HG03558 (cell line): ENCODE measurements at regions not wholly inside any gene's neighbourhood (a gene's known extent, or its start where the extent isn't known, plus 50 kb on each side); places are given as distances from the start of the nearest gene placed in this dataset.

Experiments
- ATAC-seq: cut with Tn5 transposase; IDR thresholded peaks from one replicate; pipeline ENCODE4 v1.9.1; 2021; ENCODE audit warnings: moderate number of reproducible peaks; ENCODE audit not compliant: unreplicated experiment; ENCODE audit errors: extremely low read depth

DNA sequence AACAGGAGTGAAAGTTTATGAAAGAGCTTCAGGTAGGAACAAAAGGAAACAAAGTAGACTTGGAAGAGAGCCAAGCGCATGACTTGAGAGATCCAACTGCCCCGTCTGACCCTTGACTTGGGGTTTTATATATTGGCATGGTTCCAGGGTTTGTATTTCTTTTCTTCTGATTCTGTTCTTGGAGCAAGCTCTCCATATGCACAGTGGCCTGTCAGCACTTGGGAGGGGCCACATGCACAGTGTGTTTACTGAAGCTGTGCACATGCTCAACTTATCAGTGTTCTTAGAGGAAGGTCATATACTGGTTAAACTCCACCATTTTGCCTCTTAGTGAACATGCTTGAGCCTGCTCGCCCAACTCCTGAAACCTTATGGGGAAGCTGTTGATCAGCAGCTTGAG lies 953.7 kb downstream of the TFAP2A start:
- ATAC-seq = no peak

DNA sequence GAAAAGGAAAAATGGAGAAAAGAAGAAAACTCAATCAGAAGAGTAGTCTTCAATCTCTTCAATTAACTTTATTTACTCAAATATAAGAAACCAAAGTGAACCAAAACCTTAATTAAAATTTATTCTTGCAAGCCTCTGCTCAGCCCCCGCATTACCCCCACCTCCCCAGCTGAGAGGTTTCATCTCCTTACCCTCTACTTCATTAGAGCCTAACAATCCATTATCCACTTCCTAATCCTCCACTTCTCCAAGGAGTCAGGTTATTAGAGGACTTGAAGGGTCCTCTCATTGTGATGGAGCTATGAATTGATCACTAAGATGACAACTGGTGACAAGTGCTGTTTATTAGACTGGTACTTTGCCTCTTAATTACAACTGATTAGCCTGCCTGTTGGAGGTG lies 956.5 kb downstream of the TFAP2A start:
- no peak for ATAC-seq

DNA sequence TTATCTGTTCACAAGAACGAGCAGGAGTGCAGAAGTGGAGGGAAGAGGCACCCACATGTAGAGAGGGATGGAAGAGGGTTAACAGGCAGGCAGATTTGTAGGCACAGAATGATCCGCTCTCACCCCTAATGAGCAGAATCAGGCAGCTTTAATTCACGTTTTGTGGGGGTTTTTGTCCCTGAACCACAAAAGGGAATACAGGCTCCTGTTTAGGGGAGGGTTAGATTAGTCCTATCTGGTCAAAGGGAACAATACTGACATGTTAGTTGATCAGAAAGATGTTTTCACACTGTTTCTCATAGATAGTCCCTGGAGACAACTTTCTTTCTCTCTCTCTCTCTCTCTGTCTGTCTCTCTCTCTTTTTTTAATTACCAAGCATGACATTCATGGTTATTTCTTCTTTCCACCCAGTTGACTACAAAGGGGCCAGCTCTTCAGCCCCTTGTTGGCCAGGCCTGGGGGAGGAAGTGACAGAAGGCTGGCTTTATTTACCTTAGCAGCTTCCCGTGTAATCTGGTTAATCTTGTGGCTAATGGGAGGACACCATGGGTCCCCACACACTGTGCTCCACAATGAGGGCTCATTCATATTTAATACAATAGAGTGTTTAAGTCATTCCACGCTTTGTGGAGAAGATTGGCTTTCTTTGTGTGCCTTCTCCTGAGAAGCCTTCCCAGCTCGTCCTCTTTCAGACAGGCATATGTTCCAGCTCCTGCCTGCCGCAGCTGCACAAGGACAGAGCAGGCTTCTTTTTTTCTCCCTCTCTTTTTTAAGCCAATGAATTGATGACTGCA lies 958.8 kb downstream of the TFAP2A start:
- ATAC-seq = no peak

DNA sequence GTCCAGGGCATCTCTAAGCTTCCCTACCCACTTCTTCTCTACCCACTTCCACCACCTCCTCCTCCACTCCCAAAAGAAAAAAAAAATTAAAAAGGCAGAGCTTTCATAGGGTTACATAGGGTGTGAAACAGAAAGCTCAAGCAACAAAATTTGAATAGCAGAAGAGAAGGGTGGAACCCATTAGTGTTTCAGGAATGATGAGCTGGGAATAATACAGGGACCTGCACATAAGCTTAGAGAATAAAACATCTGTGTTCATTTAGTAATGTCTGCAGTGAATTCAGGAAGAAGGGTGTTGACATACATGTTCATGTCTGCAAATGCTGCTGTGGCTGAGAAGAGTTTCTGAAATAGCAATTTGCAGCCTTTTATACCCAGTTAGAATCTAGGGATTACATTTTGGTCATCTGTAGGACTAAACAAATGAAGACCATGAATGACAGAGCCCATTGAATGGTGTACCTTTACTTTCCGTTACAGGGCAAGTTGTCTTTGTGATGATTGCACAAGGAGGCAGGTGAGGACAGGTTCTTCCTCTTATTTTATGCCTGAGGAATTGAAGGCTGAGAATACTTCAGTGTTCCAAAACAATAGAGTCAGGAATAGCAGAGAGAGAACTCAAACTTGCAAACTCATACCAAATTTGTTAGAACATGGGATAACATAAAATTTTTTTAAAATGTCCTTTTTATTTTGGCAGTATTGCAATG lies 975.1 kb downstream of the TFAP2A start:
- ATAC-seq = no peak

DNA sequence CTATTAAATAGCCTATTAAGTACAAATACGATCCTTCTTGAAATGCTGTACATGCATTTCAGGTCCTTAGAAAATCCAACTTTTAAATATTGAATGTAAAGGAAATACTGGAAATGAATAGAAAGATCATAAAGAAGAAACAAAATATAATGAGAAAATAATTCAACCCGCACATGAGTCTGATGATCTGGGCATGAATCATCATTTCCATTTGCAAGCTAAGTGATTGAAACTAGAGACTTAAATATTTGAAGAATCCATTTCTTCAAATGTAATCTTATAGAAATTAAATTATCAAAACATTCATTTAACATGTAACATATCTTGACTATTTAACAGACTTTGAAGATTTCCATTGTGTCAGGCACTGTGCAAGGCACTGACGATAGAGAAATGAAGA lies 977.0 kb downstream of the TFAP2A start:
- no peak for ATAC-seq

DNA sequence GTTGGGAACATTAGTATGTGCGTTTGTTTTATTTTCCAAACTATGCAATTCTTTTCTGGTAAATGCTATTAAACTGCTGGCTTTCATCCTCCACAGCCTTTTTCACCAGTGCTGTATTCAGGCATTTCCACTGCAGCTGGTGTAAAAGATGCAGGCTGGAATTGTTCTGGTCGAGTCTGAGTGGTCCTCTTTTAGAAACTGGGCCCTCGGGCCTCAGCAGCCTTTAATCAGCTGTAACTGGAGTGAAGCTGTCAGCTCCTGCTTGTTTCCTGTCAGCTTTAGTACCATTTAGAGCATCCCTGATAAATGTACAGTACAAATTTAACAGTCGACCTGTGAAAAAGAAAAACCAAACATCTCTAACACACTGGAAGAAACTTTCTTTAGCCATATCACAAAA lies 979.6 kb downstream of the TFAP2A start:
- ATAC-seq = no peak

DNA sequence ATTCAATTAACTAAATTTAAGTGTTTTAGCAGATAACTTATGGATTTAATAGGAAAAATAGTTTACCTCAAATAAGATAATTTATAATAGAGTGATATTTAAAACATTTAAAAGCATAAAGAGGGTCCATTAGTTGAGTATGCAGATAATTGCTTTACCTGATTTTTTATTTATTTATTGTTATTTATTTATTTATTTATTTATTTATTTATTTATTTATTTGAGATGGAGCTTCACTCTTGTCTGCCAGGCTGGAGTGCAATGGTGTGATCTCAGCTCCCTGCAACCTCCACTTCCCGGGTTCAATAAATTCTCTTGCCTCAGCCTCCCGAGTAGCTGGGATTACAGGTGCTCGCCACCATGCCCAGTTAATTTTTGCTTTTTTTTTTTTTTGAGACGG lies 982.9 kb downstream of the TFAP2A start:
- ATAC-seq = no peak

DNA sequence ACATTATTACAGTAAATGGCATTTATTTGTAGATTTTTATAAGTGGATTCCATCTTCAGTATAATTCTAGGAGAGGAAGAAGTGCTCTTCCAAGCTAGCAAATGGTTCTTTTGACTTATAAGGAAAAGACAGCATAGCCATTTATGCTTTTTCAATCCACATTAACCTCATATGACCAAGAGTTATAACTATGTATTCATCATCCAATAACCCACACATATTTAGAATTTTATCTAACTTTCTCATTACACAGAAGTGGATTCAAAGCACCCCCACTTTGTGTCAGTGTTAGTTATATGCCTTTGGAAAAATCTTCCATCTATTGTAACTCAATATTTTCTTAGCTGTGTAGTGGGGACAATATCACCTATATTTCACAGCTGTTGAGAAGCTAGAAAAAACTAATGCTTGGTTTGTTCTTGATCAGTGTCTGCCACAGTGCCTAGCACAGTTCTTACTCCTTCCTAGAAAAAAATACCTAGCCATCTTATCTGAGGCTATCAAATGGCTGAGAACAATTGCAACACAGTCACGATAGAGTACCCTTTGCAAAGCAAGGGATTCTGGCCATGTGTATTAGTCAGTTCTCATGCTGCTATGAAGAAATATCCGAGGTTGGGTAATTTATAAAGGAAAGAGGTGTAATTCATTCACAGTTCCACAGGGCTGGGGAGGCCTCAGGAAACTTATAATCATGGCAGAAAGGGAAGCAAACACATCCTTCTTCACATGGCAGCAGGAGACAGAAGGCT lies 986.3 kb downstream of the TFAP2A start:
- no peak for ATAC-seq

DNA sequence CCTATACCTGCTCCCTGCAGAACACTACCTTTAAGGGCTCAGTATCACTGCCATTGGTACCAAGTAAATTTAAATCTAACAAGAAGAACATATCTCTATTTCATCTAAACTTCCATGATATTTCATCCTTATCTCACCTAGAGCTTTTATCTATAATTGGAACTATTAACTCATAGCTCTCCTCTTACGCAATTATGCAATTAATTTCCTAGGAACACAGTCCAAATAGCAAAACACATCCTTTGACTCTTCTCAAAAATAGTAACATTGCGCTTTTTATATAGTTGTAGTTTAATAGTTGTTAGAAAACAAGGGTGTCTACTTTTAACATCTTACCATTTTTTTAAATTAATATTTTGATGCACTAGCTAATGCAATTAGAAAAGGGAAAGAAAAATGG lies 986.8 kb upstream of the SLC35B3 start:
- no peak for ATAC-seq

DNA sequence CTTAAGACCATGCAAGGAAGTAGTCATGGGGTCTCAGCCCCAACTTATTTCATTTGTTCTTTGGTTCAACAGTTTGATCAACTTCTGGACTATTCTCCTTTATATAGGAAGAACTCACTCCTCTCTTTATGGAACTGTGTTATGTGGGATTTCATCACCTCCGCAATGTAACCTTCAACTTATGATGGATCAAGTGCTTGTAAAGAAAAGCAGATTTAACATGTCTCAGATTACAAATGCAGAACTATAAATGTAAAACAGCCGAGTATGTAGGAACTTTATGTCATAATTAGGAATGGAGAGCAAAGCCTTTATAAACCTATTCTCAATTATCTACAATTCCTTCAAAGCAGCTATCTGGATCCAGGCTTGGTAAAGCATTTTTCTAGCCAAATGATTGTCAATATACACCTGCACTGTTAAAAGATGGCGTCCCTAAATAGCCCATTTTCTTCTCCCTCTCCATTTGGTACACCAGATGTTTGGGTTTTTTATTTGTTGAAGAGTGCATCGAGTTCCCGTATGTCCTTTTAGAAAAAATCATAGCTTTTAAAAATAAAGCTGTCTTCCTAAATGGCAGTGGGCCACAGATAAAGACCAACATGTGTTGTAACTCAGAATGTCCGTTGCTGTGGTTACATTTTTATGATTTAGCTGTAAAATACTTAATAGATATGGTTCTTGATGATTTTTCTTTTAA lies 985.1 kb upstream of the SLC35B3 start:
- ATAC-seq = no peak

DNA sequence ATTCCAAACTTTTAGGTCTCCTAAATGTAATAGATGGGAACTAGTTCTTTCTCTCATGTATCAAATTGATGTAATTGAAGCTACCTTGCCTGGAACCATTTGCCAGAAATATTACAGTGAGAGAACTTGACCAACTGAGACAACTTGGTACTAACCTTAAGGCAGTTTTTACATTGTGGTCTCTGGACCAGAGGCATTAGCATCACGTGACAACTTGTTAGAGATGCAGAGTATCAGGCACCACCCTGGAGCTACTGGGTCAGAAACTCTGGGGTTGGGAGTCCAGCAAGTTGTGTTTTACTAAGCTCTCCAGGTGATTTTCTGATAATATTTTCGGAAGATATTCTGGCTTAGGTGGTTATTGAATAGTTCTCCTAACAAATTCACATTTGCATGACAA lies 982.1 kb upstream of the SLC35B3 start:
- ATAC-seq = no peak

DNA sequence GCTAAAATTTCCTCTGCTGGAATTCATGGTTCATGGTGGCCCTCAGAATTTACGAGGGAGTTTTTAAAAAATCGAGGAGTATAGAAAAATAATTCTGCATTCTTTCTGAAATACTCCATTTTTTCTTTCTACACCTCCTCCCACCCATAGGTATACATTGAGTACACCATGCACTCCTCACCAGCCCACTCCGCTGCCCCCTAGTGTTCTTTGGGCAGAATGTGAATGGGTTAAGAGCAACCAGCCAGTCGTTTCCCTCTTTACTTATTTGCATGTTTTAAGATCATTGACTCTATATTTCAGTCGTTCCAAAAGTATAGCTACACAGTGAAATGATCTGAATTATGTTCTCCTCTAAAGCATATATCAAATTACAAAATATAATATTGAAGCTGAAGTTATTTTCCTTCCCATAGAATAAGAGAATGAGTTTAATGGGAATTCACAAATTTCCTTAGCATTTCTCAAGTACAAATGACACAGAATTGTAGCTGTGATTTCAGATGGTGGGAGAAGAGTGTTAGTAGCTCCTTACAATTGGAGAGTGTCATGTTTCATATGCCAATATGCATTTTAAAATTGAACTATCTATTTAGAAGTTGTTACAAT lies 977.7 kb upstream of the SLC35B3 start:
- no peak for ATAC-seq

DNA sequence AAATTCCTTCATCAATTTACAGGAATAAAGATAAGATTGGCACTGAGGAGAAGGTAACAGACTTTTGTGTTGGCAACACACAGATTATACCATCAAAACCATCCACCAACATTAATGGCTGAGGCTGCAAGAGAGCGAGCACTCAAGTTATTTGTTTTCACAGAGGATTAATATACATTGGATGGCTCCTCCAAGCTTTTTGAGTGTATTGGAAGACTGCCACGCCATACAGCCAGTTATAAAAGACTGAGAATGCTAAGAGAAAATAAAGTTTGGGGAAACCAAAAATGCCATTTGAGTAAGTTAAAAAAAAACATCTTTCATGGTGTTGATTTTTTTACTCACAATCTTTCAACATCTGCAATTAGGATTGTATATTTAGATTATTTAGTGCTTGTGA lies 973.8 kb upstream of the SLC35B3 start:
- ATAC-seq = no peak

DNA sequence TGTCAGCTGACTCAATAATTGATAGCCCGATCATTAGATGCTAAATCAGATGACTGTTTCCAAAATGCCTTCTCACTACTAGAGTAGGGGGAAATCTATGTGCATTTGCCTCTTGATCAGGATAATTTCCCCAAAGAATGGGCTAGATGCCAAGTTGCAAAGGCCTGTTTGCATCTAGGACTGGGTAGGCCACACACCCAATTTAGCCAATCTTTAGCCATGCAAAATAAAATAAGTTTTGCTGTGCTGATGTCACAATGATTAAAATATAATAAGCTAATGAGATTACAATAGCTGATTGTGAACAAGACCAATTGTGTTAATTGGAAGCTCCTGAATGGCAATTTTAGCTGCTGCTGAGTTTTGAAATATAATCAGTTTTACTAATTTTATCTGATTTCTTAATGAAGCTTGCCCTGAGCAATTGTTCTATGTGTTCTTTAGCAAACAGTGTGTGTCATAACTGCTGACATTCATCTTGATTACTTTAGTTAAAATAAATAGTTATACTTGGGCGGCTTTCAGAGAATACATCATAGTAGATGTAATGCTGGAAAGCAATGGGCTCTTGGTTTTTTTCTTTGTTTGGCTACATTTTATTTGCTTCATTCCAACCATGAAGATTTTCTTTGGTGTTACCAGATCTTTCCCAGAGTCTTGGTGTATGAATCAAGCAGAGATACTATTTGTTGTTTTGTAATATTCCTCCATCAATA lies 973.2 kb upstream of the SLC35B3 start:
- ATAC-seq = no peak

DNA sequence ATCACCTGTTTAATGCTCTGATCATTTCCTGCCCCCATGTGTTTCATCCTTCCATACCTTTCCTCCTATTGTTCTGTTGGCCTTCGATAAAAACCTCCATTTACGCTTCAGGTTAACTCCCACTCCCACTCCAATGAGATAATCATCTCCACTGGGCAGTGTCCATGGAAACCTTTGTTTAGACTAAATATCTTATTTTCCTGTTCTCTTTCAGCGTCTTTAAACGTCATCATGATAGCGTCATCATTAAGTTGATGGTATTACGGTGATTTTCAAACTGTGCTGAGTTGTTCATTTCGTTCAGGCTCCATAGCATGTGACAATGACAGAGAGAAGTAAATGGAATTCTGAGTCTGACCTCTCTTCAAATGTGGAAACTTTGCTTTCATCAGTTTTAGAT lies 970.5 kb upstream of the SLC35B3 start:
- ATAC-seq = no peak

DNA sequence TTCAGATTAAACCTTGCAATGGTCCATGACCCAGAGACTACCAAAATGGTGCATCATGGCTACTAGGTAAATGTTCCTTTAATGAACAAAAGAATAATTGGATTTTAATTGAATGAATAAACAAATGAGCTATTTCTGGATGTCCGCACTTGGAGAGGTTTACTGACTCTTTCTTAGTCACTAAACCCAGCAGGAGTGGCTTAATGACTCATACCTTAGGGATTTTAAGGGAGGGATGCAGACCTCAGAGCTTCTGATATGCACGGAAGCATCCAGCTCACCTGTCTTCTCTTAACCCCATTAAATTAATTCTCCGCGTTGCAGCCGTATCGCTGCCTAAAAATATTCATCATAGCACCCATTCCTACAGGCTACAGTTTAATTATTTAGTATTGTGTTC lies 970.0 kb upstream of the SLC35B3 start:
- no peak for ATAC-seq

DNA sequence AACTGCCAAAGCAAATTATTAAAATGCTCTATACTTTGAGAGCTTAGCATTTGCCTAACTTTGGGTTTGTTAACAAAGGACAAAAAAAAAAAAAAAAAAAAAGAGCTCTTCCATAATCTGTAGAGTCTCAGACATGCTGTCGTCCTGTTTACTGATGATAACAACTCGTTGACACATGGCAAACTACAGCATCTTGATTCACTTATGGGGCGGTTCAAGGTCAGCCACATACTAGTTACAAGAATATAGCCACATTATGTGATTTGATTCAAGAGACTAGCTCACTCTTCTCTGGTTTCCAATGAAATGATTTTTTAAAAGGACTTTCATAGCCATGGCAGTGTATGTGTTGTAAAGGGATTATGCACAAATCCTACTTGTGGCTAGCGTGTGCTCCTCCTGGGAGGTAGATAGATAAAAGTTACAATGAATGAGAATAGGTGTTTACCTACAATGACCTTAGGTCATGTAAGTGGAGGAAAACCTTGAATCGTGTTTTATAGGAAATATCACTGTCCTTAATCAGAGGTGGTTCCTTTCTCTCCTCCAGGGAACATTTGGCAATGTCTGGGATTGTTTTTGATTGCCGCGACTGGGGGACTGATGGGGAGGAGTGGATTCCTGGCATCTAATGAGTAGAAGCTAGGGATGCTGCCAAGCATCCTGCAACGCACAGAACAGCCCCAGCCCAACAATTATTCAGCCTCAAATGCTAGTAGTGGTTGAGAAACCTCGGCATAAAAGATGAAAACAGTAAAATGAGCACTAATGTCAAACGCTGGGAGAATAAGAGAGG lies 969.2 kb upstream of the SLC35B3 start:
- ATAC-seq = no peak

DNA sequence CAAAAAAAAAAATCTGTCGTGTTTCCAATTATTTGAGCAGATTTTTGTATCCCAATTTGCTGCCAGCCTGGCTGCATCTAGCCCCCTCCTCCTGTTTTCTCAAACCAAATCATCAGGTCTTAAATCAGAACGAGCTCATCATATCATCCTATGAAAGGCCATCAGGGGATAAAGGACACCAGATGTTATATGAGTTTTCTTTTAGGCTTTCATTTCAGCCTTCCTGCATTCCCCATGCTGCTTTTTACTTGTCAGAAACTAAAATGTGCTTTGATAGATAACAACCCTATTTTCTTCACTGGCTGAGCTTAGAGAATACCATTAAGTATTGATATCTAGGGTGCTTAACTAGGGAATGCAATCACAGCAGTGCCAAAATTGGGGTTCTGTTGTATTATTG lies 968.4 kb upstream of the SLC35B3 start:
- no peak for ATAC-seq

DNA sequence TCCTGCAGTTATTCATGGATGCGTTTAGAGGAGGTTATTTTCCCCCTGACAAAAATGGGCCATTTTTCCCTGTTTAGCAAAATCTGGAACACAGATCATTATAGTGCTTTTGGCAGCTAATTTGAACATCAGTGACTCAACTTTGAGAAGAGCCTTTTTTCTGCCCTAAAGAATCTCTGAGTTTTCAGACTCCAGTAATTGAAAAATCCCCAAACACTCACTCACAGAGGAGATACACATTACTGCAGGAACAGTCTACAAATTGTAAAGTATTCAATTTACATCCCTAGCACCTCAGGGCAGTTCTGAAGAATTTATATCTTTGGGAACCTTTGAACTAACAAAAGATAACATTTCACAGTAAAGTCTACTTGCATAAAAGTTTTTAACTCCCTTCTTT lies 966.6 kb upstream of the SLC35B3 start:
- no peak for ATAC-seq
